HG02642 (cell line): ENCODE measurements at regions not wholly inside any gene's neighbourhood (a gene's known extent, or its start where the extent isn't known, plus 50 kb on each side); places are given as distances from the start of the nearest gene placed in this dataset.
A peak's percentile ranks its signal among the peaks of the same experiment; 100 is the strongest.
"Not testable (repeated sequence)": the region's sequence is repeated elsewhere in the genome, so short reads cannot be mapped to it uniquely, and the experiment has no call there.

Source experiments
- ATAC-seq: cut with Tn5 transposase; IDR thresholded peaks from one replicate; pipeline ENCODE4 v1.9.1; 2021; ENCODE audit warnings: mild to moderate bottlenecking; ENCODE audit not compliant: unreplicated experiment, poor library complexity

DNA sequence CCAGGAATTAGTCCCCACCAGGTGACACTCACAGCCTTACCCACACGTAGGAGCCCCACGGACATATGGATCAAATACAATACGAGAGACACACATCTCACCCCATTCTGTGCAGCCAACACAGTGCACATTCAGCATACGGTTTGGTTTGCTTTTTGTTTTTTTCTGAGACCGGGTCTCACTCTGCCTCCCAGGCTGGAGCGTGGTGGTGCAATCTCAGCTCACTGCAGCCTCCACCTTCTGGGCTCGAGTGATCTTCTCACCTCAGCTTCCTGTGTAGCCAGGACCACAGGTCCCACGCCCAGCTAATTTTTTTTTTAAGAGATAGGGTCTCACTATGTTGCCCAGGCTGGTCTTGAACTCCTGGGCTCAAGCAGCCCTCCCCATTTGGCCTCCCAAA lies 102.8 kb downstream of the POTEB start:
- ATAC-seq = not testable (repeated sequence)

GRCh38 chr15:21766524-21766923 lies 111.0 kb downstream of the POTEB start:
- not testable (repeated sequence) for ATAC-seq

- not testable (repeated sequence) for ATAC-seq
Observed at GRCh38 chr15:21763756-21764155, 113.8 kb downstream of the POTEB start.

DNA sequence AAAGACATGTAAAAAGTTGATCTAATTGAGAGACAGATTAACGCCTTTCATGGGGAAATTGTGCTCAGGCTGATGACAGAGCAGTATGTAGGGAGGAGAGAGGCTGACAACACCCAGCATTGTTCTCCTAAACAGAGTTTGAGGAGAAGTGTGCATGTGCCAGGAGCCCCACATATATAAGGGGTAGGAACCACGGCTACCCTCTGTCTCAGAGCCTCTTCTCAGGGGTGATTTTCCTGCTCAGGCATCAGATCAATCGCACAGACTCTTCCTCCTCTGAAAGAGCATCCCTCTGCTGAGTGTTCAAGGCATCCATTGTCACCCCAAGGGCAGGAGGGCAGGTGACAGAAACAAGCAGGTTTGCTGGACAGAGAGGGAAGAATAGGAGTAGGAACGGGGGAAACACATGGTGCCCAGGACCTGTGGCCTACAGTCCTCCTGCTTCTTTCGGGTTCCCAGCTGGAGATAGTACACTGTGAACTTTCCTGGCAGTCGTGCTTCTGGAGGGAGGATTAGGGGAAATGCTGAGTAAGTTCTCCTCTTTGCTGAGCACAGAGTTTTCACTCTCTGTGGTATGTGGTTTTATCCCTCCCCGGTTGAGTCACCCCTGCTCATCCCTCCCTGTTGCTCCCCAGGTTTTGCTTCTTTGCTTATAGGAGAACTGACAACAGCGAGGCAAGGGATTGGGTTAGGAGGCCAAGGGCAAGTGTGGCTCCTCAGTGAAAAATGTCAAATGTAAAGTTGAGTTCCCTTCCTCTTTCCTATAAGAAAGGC lies 117.1 kb downstream of the POTEB start:
- not testable (repeated sequence) for ATAC-seq

GRCh38 chr15:21759401-21760165 lies 118.0 kb downstream of the POTEB start:
- ATAC-seq = not testable (repeated sequence)

- ATAC-seq = not testable (repeated sequence)
Observed at GRCh38 chr15:21753838-21754237, 123.7 kb downstream of the POTEB start.

GRCh38 chr15:21752124-21752957 lies 125.2 kb downstream of the POTEB start:
- ATAC-seq = not testable (repeated sequence)

DNA sequence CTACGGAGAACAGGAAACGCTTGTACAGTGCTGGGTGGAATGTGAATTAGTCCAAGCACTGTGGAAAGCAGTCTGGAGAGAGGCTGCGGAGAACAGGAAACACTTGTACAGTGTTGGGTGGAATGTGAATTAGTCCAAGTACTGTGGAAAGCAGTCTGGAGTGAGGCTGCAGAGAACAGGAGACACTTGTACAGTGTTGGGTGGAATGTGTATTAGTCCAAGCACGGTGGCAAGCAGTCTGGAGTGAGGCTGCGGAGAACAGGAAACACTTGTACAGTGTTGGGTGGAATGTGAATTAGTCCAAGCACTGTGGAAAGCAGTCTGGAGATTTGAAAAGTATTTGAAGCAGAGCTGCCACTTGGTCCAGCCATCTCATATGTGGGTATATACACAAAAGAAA lies 128.4 kb downstream of the POTEB start:
- not testable (repeated sequence) for ATAC-seq

GRCh38 chr15:21744245-21744915 lies 133.2 kb downstream of the POTEB start:
- ATAC-seq = not testable (repeated sequence)

DNA sequence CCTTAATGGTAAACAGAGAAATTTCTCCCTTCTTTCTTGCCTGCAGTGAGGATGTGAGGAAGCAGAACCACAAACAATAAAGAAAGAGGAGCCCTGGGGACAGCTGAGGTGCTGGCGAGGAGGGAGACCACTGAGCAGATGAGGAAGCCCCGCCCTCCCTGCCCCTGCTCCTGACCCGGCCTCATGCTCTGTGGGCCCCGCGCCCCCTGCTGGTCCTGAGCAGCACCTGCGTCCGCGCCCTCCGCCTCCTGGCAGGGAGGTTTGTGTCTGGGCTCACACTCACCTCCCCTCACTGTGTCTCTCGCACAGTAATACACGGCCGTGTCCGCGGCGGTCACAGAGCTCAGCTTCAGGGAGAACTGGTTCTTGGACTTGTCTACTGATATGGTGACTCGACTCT lies 135.5 kb downstream of the POTEB start:
- peak; percentile 86 for ATAC-seq

- ATAC-seq = not testable (repeated sequence)
Observed at GRCh38 chr15:21738003-21738402, 139.5 kb downstream of the POTEB start.

GRCh38 chr15:21736443-21736842 lies 141.1 kb downstream of the POTEB start:
- ATAC-seq = not testable (repeated sequence)

DNA sequence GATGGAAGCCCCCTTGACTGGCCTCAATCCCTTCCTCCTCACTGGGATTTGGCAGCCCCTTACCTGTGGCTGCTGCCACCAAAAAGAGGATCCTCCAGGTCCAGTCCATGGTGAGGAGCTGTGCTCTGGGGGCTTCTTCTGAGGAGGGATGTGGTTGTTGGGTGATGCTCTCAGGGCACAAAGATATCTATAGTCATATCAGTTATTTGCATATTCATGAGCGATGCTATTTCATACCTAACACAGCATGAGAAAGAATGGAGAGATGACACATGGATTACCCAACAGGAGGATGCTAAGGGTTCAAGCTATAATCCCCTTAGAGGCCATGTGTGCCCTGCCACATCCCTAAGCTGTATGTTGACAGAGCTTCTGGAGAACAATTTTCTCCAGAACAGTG lies 141.7 kb downstream of the POTEB start:
- ATAC-seq = not testable (repeated sequence)

DNA sequence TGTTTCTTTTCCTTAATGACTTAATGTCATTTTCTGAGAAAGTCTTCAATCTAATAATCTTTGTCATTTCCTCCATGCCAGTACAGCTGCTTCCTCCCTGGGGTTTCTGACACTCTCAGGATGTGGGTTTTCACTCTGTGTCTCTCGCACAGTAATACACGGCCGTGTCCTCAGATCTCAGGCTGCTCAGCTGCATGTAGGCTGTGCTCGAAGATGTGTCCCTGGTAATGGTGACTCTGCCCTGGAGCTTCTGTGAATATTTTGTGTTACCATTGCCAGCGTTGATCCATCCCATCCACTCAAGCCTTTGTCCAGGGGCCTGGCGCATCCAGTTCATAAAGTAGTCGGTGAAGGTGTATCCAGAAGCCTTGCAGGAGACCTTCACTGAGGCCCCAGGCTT lies 142.2 kb downstream of the POTEB start:
- not testable (repeated sequence) for ATAC-seq

- ATAC-seq = peak; percentile 64
Observed at GRCh38 chr15:21731496-21731895, 146.0 kb downstream of the POTEB start.

DNA sequence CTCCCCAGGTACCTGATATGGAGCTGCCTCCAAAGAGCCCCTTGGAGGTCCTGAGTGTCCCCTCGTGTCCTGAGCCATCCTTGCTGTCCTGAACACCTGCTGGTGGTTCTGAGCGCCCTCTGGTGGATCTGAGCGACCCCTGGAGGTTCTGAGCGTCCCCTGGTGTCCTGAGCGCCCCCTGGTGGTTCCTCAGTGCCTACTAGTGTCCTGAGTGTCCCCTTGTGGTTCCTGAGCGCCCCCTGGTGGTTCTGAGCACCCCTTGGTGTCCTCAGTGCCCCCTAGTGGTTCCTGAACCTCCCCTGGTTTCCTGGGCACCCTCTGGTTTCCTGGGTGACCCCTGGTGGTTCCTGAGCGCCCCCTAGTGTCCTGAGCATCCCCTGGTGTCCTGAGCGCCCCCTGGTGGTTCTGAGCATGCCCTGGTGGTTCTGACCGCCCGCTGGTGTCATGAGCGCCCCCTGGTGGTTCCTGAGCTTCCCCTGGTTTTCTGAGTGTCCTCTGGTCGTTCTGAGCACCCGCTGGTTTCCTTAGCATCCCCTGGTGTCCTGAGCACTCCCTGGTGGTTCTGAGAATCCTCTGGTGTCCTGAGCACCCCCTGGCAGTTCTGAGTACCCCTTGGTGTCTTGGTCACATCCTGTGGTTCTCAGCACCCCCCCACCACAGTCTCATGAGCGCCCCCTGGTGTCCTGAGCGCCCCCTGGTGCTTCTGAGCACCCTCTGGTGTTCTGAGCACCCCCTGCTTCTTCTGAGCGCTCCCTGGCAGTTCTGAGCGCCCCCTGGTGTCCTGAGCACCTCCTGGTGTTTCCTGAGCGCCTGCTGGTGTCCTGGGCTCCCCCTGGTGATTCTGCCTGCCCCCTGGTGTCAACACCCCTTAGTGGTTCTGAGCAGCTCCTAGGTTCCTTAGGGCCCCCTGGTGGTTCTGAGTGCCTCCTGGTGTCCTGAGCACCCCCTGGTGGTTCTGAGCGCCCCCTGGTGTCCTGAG lies 146.8 kb downstream of the POTEB start:
- ATAC-seq = peak; percentile 77

DNA sequence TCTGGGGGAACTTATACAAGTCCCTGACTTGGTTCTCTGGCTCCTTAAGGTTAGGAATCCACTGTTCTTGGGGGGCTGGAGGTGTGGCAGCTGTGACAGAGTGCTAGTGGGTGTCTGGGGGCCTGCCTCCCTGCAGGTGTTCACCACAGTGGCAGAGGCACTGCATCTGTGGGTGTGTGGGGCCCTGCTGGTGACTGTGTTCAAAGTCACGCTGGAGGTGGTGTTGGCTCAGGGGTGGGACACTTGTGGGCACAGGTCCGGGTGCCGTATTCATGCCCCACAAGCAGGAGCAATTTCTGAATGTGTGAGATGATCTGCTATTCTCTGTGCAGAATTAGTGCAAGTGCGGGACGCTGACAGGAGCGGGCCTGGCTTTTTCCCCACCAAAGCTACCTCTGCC lies 152.5 kb downstream of the POTEB start:
- ATAC-seq = not testable (repeated sequence)

- not testable (repeated sequence) for ATAC-seq
Observed at GRCh38 chr15:21721115-21721514, 156.4 kb downstream of the POTEB start.

GRCh38 chr15:21718779-21719178 lies 158.8 kb downstream of the POTEB start:
- peak; percentile 83 for ATAC-seq
